Esophagus squamous epithelium (tissue), 4 donors: ENCODE measurements at regions not wholly inside any gene's neighbourhood (a gene's known extent, or its start where the extent isn't known, plus 50 kb on each side); places are given as distances from the start of the nearest gene placed in this dataset.

Experiments used
- CTCF ChIP-seq, 6 experiments: fragments of 450-650 bp in 4 of 6; fragments of 200-600 bp in 2 of 6; sonication (generic) in 2 of 6; IDR thresholded peaks; one replicate each; pipeline ENCODE4 v1.5.1; 2016 to 2019; ENCODE audit warnings: antibody characterized with exemption in 6 of 6, mild to moderate bottlenecking in 4 of 6, moderate library complexity in 4 of 6
- POLR2A ChIP-seq, 4 donors: fragments of 450-650 bp; IDR thresholded peaks; one replicate each; pipeline ENCODE4 v1.6.1; 2017; ENCODE audit warnings: antibody characterized with exemption in 4 of 4, mild to moderate bottlenecking in 4 of 4, moderate library complexity in 3 of 4

- TF ChIP-seq POLR2A (IDR thresholded peaks at IDR 0.05), result no peak
- TF ChIP-seq CTCF (IDR thresholded peaks at IDR 0.05), result no peak
These were observed 156.3 kb downstream of the PTPN11 start for GRCh38 chr12:112574896-112575558.
